ENCODE measurements at regions not wholly inside any gene's neighbourhood (a gene's known extent, or its start where the extent isn't known, plus 50 kb on each side); places are given as distances from the start of the nearest gene placed in this dataset.
"Not testable (repeated sequence)": the region's sequence is repeated elsewhere in the genome, so short reads cannot be mapped to it uniquely, and the experiment has no call there.

DNA sequence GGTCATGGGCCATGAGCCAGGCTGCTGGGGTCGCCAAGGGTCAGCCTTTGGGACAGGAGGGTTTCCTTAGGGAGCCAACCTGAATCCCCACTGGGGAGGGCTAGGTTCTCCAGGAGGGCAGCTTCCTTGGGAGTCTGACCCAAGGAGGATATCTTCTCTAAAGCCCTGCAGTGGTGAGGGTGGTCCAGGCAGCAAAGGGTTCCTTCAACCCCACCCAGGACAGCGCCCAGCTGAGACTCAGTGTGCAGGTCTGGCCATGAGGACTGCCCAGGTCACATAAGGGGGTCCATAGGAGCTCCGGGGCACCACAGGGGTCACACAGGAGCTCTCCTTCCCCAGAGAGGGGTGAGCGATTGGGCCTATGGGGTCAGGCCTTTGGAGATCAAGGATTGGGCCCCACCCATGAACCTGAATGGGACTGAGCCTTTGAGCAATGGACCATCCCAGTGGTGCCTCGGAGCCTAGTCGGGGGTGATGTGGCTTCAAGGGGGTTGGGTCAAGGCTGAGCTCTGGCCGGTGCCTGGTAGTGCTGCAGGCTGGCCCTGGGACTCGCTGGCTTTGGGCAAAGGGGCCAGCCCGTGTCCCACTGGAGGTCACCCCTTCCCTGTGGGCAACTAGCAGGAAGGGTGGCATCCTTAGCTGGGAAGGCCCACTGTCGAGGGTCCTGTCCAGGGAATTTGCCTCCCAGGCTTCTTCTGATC lies 216.5 kb downstream of the SNRPN start:
- no peak for DNase-seq

DNA sequence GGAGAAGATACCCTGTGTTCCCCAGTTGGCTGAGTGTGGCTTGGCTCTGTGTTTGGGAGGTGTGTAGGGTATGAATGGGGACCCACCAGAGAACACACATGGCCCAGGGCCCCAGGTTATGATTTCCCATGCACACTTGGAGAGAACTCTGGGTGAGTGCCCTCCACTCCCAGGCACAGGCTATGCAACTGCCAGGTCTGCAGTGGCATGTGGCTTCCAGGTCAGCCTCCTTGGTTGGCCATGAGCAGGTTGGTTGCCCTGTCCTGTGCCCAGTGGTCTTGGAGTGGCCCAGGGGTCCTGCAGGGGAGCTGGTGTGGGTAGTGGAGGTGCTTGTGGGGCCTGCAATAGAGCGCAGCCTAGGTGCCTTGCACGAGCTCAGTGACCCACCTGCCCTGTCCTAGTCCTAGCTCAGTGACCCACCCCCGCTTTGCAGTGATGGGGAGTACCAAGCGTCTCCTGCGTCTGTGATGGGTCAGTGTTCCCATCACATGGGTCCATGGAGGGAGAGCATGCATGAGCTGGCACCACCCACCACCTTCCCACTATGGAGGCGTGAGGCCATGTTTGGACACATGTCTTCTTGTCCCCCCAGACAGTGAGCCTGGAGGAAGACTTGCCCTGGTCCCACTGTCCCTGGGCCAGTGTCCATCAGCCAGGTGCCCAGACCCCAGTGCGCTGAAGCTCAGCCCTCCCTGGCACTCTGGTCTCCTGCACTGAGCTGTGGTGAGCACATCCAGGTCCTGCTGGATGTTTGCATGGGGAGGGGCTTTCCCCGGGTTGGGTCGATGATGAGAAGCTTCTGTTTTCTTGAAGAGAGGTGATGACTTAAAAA lies 217.3 kb downstream of the SNRPN start:
- DNase-seq, result no peak

DNA sequence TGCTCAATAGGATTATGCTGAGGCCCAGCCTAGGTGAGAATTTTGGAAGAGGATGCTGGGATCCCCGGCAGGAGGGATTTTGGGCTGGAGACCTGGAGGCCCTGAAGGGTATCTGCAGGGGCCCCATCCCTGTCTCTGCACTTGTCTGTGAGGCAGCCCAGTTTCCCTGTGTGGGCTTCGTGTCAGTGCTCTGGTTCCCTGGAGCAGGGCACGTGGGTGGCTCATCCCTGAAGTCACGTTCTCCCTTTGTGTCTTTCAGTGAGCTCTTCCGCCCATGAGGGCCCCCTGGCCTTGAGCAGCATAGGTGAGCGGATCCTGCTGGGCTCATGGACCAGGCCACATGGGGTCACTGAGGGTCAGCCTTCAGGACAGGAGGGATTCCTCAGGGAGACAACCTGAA lies 217.9 kb downstream of the SNRPN start:
- DNase-seq, result no peak

DNA sequence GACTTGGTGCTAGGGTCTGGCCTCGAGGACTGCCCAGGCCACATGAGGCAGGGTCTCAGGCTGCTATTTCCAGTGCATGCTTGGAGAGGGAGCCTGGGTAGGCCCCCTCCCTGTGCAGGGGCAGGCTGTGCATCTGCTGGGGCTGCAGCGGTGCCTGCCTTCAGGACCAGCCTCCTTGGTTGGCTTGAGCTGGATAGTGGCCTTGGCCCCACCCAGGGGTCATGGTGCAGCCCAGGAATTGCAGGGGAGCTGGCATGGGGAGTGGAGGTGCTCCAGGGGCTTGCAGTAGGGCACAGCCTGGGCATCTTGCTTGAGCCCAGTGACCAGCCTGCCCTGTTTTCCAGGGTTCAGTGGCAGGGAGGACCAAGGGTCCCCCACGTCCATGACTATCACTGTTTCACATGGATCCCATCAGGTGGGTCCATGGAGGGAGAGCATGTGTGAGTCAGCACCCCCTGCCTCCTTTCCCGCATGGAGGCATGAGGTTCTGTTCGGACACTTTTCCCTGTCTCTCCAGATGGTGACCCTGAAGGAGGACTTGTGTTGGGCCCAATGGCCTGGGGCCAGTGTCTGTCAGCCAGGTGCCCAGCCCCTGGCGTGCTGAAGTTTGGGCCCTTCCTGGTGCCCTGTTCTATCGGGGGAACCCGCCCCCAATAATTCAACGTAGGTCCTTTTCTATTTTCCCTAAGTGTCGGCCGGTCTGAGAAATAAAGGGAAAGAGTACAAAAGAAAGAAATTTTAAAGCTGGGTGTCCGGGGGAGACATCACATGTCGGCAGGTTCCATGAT lies 218.6 kb downstream of the SNRPN start:
- no peak for DNase-seq

DNA sequence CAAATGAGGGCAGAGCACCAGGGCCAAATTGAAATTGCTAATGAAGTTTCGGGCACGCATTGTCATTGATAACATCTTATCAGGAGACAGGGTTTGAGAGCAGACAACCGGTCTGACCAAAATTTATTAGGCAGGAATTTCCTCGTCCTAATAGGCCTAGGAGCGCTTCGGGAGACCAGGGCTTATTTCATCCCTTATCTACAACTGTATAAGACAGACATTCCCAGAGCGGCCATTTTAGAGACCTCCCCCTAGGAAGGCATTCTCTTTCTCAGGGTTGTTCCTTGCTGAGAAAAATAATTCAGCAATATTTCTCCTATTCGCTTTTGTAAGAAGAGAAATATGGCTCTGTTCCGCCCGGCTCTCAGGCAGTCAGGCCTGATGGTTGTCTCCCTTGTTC lies 219.4 kb downstream of the SNRPN start:
- DNase-seq, result not testable (repeated sequence)

DNA sequence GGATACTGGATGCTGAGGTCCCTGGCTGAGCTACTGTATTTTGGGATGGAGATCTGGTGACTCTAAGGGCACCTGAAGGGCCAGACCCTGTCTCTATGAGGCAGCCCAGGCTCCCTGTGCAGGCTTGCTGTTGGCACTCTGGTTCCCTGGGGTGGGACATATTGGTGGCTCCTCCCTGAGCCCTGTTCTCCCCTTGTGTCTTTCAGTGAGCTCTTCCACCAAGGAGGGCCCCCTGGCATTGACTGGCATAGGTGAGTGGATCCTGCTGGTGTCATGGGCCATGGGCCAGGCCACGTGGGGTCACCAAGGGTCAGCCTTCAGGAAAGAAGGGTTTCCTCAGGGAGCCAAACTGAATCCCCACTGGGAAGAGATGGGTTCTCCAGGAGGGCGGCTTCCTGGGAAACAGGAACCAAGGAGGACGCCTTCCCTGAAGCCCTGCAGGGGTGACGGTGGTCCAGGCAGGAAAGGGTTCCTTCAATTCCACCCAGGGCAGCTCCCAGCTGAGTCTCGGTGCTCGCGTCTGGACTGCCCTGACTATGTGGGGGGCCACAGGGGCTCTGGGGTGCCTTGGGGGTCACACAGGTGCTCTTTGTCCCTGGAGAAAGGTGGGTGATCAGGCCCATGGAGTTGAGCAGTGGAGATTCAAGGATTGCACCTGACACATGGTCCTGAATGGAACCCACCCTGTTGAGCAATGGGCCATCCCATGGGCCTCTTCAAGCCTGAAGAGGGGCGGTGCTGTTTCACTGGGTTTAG lies 220.4 kb downstream of the SNRPN start:
- no peak for DNase-seq

DNA sequence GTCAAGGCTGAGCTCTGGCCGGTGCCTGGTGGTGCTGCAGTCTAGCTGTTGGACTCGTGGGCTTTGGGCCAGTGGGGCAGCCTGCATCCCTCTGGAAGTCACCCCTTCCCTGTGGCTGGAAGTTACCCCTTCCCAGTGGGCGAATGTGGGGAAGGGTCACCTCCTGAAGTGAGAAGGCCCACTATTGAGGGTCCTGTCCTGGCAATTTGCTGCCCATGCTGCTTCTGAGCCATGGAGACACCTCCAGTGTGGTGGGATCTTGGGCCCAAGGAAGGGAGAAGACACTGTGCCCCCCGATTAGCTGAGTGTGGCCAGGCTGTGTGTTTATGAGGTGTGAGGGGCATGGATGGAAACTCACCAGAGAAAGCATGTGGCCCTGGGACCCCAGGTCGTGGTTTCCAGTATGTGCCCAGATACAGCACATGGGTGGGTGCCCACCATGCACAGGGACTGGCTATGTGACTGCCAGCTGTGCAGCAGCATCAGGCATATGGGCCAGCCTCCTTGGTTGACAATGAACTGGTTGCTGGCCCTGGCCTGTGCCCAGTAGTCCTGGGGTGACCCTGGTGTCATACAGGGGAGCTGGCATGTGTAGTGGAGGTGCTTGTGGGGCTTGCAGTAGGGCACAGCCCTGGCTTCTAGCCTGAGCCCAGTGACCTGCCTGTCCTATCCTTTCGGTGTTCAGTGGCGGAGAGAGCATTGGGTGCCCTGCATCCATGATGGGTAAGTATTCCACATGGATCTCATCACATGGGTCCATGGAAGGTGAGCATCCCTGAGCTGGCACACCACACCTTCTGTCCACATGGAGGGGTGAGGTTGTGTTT lies 221.2 kb downstream of the SNRPN start:
- DNase-seq, result no peak

DNA sequence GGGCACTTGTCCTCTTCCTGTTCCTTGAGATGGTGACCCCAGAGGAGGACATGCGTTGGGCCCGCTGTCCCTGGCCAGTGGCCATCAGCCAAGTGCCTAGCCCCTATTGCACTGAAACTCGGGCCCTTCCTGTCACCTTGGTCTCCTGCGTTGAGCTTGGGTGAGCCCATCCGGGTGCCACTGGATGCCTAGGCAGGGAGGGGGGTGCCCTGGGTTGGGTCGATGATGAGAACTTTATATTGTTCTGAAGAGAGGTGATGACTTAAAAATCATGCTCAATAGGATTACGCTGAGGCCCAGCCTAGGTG lies 221.8 kb downstream of the SNRPN start:
- no peak for DNase-seq

DNA sequence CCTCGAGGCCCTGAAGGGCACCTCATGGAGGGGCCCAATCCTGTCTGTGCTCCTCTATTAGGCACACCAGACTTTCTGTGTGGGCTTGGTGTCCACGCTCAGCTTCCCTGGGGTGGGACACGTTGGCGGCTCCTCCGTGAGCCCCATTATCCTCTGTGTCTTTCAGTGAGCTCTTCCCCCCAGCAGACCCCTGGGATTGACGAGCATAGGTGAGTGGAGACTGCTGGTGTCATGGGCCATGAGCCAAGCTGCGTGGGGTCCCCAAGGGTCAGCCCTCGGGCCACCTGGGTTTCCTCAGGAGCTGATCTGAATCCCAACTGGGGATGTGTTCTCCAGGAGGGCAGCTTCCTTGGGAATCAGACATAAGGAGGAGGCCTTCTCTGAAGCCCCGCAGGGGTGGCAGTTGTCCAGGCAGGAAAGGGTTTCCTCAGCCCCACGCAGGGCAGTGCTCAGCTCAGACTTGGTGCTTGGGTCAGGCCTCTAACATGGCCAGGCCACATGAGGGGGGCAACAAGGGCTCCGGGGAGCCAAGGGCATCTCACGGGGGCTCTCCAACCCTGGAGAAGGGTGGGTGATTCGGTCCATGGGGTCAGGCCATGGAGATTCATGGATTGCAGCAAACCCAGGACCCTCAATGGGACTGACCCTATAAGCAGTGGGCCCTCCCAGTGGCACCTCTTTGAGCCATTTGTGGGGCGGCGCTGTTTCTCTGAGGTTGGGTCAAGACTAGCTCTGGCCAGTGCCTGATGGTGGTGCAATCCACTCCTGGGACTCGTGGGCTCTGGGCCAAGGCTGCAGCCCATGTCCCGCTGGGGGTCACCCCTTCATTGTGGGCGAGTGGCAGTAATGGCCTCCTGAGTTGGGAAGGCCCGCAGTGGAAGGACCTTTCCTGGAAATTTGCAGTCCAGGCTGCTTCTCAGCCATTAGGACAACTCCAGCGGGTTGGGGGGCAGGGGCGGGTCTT lies 222.5 kb downstream of the SNRPN start:
- DNase-seq, result no peak

DNA sequence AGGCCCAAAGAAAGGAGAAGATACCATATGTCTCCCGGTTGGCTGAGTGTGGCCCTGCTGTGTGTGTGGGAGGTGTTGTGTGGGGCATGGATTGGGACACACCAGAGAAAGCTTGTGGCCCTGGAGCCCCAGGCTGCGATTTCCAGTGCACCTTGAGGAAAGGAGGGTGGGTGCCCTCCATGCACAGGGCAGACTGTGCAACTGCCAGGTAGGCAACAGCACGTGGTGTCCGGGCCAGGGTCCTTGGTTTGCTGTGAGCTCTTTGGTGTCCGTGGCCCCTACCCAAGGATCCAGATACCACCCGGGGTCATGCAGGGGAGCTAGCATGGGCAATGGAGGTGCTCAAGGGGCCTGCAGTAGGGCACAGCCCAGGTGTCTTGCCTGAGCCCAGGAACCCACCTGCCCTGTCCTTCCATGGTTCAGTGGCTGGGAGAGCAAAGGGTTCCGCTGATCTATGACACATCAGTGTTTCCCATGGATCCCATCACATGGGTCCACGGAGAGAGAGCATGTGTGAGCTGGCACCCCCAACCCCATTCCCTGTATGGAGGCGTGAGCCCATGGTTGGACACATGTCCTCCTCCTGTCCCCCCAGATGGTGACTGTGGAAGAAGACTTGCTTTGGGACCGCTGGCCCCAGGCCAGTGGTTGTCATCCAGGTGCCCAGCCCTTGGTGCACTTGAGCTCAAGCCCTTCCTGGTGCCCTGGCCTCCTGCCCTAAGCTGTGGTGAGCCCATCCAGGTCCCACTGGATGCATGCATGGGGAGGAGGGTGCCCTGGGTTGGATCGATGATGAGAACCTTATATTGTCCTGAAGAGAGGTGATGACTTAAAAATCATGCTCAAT lies 223.4 kb downstream of the SNRPN start:
- no peak for DNase-seq

DNA sequence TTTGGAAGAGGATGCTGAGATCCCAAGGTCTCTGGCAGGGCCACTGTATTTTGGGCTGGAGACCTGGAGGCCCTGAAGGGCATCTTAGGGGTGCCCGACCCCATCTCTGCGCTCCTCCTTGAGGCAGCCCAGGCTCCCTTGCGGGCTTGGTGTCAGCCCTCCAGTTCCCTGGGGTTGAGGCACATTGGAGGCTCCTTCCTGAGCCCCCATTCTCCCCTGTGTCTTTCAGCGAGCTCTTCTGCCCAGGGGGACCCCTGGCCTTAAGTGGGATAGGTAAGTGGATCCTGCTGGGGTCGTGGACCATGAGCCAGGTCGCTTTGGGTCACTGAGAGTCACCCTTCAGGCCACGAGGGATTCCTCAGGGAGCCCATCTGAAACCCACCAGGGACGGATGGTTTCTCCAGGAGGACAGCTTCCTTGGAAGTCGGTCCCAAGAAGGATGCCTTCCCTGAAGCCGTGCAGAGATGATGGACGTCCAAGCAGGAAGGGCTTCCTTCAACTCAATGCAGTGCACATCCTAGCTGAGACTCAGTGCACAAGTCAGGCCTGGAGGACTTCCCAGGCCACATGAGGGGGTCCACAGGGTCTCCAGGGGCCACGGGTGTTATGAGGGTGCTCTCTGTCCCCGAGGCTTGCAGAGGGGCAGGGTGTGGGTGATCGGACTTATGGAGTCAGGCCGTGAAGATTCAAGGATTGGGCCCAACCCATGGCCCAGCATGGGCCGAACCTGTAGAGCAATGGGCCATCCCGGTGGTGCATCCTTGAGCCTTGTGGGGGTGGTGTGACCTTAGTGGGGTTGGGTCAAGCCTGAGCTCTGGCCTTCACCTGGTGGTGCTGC lies 224.3 kb downstream of the SNRPN start:
- DNase-seq, result no peak

DNA sequence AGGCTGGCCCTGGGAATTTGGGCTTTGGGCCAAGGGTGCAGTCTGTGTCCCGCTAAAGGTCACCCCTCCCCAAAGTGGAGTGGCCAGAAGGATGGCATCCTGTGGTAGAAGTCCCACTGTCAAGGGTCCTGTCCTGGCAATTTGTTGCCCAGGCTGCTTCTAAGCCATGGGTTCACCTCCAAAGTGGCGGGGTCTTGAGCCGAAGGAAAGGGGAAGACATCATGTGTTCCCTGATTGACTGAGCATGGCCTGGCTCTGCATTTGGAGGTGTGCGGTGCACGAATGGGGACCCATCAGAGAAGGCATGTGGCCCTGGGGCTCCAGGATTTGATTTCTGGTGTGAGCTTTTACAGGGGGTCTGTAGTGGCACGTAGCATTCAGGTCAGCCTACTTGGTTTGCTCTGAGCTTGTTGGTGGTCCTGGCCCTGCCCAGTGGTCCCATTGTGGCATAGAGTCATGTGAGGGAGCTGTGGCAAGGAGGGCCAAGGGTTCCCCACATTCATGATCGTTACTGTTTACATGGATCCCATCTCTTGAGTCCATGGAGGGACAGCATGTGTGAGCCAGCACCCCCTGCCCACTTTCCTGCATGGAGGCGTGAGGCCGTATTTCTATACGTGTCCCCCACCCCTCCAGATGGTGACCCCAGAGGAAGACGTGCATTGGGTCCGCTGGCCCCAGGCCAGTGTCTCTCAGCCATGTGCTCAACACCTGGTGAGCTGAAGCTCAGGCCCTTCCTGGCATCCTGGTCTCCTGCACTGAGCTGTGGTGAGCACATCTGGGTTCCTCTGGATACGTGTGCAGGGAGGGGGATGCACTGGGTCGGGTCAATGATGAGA lies 225.1 kb downstream of the SNRPN start:
- DNase-seq, result no peak

DNA sequence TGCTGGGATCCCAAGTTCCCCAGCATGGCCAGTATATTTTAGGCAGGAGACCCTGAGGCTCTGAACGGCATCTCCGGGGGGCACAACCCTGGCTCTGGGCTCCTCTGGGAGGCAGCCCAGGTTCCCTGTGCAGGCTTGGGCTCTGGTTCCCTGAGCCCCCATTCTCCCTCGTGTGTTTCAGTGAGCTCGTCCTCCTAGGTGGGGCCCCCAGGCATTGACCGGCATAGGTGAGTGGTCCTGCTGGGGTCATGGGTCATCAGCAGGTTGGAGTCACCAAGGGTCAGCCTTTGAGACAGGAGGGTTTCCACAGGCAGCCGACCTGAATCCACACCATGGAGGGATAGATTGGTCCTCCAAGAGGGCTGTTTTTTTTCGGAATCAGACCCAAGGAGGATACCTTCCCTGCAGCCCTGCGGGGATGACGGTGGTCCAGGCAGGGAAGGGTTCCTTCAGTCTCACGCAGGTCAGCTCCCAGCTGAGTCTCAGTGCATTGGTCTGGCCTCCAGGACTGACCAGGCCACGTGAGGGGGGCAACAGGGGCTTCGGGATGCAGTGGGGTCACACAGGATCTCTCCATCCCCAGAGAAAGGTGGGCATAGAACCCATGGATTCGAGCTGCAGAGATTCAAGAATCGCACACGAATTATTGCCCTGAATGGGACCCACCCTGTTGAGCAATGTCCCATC lies 226.0 kb downstream of the SNRPN start:
- no peak for DNase-seq

DNA sequence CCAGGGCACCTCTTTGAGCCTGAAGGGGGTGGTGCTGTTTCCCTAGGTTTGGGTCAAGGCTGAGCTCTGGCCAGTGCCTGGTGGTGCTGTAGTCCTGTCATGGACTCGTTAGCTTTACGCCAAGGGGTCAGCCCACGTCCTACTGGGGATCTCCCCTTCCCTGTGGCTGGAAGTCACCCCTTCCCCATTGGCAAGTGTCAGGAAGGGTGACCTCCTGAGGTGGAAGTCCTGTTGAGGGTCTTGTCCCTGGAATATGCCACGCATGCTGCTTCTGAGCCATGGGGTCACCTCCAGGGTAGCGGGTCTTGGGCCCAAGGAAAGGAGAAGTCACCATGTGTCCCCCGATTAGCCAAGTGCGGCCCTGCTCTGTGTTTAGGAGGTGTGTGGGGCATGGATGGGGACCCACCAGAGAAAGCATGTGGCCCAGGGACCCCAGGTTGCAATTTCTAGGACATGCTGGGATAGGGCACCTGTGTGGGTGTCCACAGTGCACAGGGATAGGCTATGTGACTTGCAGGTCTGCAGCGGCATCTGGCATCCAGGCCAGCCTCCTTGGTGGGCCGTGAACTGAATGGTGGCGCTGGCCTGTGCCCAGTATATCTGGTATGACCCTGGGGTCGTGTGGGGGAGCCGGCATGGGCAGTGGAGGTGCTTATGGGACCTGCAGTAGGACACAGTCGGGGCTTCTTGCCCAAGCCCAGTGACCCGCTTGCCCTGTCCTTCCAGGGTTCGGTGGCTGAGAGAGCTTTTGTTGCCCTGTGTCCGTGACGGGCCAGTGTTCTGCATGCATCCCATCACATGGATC lies 226.7 kb downstream of the SNRPN start:
- no peak for DNase-seq

DNA sequence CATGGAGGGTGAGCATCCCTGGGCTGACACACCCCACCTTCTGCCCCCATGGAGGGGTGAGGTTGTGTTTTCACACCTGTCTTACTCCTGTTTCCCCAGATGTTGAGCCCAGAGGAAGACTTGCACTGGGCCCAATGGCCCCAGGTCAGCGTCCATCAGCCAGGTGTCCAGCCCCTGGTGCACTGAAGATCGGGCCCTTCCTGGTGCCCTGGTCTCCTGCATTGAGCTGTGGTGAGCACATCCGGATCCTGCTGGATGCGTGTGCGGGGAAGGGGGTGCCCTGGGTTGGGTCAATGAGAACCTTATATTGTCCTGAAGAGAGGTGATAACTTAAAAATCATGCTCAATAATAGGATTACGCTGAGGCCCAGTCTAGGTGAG lies 227.3 kb downstream of the SNRPN start:
- no peak for DNase-seq

DNA sequence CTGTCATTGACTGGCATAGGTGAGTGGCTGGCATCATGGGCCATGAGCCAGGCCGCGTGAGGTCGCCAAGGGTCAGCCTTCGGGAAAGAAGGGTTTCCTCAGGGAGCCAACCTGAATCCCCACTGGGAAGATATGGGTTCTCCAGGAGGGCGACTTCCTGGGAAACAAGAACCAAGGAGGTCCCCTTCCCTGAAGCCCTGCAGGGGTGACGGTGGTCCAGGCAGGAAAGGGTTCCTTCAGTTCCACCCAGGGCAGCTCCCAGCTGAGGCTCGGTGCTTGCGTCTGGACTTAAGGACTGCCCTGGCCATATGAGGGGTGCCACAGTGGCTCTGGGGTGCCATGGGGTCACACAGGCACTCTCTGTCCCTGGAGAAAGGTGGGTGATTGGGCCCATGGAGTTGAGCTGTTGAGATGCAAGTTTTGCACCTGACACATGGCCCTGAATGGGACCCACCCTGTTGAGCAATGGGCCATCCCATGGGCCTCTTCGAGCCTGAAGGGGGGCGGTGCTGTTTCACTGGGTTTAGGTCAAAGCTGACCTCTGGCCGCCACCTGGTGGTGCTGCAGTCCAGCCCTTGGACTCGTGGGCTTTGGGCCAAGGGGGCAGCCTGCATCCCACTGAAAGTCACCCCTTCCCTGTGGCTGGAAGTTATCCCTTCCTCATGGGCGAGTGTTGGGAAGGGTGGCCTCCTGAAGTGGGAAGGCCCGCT lies 228.1 kb downstream of the SNRPN start:
- no peak for DNase-seq

Measured in activated CD4-positive, alpha-beta T cell treated with anti-CD3 and anti-CD28 coated beads, Interleukin-2, amount 50 U/mL, for 48 hours (primary cell).